NCI-H345 treated with DMSO at 0.1 percent for 48 hours (cell line): ENCODE measurements at regions not wholly inside any gene's neighbourhood (a gene's known extent, or its start where the extent isn't known, plus 50 kb on each side); places are given as distances from the start of the nearest gene placed in this dataset.

Experiments
- DNase-seq: peaks from one replicate; lab custom pipeline; 2025; ENCODE audit not compliant: unreplicated experiment; lab: John Stamatoyannopoulos, UW

DNA sequence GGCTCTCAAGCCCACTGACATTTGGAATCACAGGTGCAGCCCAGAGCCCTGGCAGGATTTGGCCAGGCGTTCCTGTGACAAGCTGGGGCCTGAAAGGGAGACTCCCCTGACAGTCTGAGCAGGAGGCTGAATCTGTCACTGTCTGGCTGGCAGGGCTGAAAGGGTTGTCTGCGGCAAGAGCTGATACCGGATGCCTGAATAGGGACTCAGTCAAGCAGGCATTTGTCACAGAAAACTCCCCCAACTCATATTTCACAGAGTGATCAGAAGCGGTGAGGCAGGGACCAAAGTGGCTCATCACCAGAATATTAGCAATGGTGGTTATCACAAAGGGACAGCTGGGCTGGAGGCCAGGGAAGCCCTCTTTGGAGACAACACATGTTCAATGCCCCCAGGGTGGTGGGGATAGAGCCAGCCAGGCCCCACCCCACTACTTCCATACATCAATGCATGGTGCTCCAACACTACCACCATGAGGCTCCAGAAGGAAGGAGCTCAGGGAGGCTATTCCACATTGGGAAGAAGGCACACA, 295.5 kb downstream of the DTWD2 start:
- DNase-seq = no peak

DNA sequence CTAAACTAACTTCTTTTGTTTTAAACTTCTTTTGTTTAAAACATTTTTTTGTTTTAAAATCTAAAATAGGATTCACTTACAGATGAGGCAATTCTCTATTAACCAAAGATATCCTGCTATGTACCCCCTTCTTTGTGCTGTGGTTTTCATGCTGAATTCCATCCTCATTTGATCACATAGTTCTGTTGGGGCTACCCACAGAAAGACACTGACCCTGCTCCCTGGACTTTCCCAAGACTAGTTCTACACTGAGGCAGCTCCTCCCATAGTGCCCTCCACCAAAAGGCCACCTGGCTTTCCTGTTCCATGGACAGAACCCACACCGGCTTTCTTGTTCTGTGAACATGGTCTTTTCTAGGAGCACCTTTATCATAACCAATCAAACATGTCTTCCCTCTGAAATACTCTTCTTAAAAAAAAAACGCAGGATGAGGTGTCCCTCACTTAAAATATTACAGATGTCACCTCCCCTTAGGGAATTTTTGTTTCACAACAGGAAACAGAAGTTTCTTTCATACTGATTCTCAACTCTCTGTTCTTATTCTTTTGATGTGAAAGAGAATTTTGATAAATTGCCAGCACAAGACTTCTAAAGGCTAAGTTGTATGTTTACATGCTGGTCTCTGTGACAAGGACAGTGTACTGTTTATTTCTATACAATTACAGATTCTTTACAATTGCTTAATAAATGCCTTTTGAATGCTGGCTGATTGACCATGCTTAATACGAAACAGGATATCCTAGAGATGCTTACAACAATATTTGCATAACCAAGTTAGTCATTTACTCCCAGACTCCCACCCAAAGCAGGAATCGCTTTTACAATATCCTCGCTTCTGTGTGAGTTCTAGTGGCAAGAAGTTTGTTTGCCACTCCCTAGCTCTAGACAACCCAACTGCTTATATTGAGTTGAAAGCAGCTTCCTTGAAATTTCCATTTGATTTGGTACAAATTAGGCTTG, 300.4 kb downstream of the DTWD2 start:
- DNase-seq = no peak

- DNase-seq = no peak
Measured at GRCh38 chr5:118687100-118687499, 301.2 kb downstream of the DTWD2 start.

DNA sequence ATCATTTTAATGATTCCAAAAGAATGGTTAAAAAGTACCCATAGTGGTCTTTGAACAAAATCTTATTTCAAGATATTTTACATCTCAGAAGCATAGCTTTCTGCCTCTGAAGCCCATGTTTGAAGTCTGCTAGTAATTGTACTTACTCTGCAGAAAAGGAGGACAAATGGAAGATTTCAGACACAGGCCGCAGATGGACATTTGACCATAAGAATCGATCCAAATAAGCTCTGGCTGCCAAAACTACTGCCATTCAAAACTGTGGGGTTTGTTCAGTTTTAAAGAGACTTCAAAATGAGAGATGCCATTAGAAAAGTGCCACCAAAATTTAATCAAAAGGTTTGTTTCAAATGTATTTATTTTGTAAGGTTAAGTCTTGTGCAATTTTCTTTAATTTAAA, 306.7 kb downstream of the DTWD2 start:
- no peak for DNase-seq

GRCh38 chr5:118679264-118679940, 308.9 kb downstream of the DTWD2 start:
- DNase-seq = no peak

DNA sequence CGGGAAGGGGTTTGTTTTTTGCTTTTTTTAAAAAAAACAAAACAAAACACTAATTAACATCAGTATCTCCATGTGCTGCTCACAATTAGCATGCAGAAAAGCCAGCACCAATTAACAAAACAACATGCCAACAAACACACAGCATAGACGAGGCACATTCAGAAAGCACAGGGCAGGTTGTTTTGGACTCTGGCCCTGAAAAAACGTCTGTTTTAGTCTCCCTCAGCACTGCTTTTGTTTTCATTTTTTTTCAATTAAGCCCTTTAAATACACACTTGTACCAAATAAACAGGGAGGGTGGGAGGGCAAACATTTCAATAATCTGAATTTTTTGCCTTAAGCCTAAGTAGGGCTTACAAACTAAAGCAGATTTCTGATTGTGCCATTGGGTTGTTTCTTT, 309.6 kb downstream of the DTWD2 start:
- no peak for DNase-seq

- DNase-seq = no peak
Measured at GRCh38 chr5:118675247-118675646, 313.1 kb downstream of the DTWD2 start.

DNA sequence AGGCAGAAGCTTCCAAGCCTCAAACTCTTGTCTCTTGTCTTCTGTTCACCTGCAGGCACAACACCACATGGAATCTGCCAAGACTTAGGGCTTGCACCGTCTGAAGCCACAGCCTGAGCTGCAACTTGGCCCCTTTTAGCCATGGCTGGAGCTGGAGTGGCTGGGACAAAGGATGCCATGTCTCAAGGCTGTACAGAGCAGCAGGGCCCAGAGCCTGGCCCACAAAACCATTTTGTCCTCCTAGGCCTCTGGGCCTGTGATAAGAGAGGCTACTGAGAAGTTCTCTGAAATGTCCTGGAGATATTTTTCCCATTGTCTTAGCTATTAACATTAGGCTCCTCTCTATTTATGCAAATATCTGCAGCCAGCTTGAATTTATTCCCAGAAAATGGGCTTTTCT, 330.8 kb downstream of the DTWD2 start:
- no peak for DNase-seq

DNA sequence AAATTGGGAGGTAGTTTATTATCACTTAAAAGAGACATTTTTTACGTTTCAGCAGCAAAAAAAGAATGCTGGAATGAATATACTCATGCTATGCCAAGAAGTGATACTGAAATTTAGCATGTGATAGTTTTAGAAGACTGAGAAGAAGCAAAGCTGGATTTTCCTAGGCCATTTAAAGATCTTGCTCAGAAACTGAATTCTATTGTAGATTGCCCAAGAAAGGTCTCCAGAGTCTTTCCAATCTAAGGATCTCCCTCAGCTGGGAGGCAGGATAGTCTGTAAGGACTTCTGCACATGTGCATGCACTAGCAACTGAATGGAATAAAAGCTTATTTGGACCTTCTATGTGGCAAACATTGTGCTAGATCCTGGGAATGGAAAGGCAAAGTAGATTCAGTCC, 334.5 kb downstream of the DTWD2 start:
- DNase-seq = no peak

- DNase-seq = no peak
Measured at GRCh38 chr5:118653183-118653582, 335.2 kb downstream of the DTWD2 start.

DNA sequence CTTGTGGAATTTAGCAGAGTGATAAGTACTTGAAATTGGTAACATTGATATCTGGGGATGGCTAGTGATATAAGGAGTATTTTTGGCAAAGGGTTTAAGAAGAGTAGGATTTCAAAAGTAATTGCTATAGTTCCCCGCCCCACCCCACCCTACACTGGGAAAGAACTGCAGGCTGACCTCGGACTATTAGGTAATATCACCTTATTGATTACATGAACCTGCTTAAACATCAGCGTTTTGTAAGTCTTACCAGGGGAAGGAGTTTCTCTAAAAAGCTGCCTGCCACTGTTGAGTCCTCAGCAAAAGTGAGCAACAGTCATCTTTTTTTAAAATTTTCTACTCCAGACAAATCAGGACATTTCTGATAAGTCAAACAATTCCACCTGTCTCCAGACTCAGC, 337.3 kb downstream of the DTWD2 start:
- DNase-seq = no peak

- no peak for DNase-seq
Measured at GRCh38 chr5:118647587-118647986, 340.8 kb downstream of the DTWD2 start.

DNA sequence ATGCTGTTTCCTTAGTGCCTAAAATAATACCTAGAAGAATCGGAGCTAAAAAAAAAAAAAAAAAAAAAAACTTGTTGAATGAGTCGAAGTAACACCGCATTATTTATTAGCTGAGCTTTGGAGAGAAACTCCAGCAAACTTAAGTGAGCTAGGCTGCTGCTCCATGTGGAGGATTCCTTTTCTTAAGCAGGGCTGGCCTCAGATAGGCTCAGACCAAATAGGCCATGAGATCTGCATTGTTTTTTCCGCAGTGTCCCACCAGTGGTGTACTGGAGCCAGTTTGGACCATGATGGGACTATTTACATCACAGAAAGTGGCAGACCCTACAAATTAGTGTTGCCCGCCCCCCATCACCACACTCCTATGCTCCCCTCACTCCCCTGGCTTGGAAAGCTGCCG, 341.4 kb downstream of the DTWD2 start:
- no peak for DNase-seq

DNA sequence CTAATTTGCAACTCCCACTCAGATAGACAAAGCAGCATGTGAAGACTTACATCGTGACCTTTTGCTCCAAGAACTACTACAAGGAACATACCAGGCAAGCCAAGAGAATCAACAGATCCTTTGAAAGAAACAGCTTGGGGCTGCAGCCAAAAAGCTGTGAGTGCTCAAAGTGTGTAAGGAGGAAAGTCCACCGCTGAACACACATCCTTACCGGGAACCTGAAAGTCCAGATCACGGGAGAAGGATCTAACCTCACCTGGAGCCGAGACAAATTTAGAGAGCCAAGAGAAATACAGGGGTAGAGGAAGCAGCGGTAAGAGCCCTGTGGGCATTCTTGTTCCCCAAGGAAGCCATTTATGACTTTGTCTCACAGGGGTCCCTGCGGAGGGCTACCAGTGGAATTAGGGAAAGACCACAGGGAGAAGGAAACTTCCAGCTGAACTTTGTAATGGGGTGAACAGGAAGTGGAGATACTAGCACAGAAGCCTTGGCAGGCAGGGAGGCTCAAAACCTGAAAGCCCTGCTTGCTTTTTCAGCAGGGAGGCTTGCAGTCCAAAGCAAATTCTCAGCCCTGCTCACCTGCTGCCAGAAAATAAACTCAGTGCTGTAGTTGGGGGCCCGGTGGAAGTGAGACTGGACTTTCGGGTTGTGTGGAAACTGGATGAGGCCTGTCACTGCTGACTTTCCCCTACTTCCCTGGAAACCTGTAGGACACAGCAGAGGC, 350.2 kb downstream of the DTWD2 start:
- DNase-seq = no peak

DNA sequence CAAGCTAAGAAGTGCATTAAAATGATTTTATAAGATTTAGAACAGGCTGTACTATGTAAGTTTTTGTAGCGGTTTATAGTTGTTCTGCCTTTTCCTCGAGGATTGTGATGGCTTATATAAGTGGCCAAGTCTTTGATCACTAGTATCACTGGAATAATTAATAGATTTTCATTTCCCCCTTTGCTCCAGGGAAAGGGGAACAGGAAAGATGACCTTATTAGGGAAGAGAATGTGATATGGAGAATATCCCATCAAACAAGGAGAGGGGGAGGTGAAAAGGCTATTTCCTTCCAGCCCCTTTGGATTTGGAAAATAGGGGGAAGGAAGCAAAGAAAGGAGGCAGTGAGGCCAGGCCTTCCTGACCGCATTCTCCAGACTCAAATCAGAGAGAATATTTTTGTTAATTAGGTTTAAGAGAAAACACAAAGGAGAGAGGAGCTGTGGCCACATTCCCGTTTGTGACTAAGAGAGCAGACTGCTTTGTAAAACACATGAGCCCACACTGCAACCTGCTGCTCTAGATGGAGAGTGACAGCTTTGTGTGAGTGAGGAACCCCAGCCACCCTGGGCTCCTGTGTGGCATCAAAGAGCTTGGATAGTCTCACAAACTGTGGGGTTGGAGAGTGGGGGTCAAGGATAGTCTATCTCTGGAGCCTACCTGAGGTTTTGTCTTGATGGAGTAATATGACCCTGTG, 359.5 kb downstream of the DTWD2 start:
- DNase-seq = no peak

GRCh38 chr5:118620233-118620632, 368.1 kb downstream of the DTWD2 start:
- no peak for DNase-seq

GRCh38 chr5:118619823-118620222, 368.5 kb downstream of the DTWD2 start:
- DNase-seq = no peak

DNA sequence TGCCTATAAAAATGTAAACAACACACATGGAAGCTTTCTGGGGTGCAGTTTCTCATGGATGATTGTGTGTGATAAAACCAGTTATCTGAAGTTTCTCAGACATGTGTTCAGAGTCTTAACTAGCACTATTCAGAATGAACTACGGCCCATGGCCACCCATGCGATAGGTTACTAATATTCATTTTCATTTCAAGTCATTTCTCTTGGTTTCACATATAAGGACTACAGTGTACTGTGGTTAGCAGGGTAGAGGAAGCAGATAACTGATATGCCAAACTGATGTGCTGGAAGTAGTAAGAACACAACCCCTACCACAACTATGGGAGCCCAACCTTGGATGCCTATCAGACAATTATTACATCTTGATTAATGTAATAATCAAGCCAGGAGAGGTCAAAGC, 372.1 kb downstream of the DTWD2 start:
- DNase-seq = no peak

GRCh38 chr5:118614731-118615456, 373.5 kb downstream of the DTWD2 start:
- no peak for DNase-seq

- DNase-seq = no peak
Measured at GRCh38 chr5:118611332-118611945, 376.9 kb downstream of the DTWD2 start.
